Islet of Langerhans (tissue), 1 donor: ENCODE measurements at regions not wholly inside any gene's neighbourhood (a gene's known extent, or its start where the extent isn't known, plus 50 kb on each side); places are given as distances from the start of the nearest gene placed in this dataset.

Source experiments
- FAIRE-seq: peaks from one replicate; lab custom pipeline; 2011; peaks lifted over from hg19 to GRCh38; lab: Jason Lieb, UNC

GRCh38 chr11:121792185-121792584 lies 323.8 kb downstream of the BLID start:
- FAIRE-seq: no peak

GRCh38 chr11:121790430-121790829 lies 325.6 kb downstream of the BLID start:
- no peak for FAIRE-seq

GRCh38 chr11:121780971-121781370 lies 328.2 kb upstream of the SORL1-AS1 start:
- FAIRE-seq: no peak

- no peak for FAIRE-seq
These were observed 324.3 kb upstream of the SORL1-AS1 start for GRCh38 chr11:121777056-121777455.

- no peak for FAIRE-seq
These were observed 322.5 kb upstream of the SORL1-AS1 start for GRCh38 chr11:121775276-121775675.

- FAIRE-seq: no peak
These were observed 320.3 kb upstream of the SORL1-AS1 start for GRCh38 chr11:121773076-121773475.

GRCh38 chr11:121770939-121771595 lies 318.3 kb upstream of the SORL1-AS1 start:
- FAIRE-seq: no peak

GRCh38 chr11:121769191-121769590 lies 316.4 kb upstream of the SORL1-AS1 start:
- FAIRE-seq: no peak

- FAIRE-seq: no peak
These were observed 314.7 kb upstream of the SORL1-AS1 start for GRCh38 chr11:121767433-121767832.

- no peak for FAIRE-seq
These were observed 314.2 kb upstream of the SORL1-AS1 start for GRCh38 chr11:121766991-121767390.

- no peak for FAIRE-seq
These were observed 313.4 kb upstream of the SORL1-AS1 start for GRCh38 chr11:121766166-121766565.

- FAIRE-seq: no peak
These were observed 310.8 kb upstream of the SORL1-AS1 start for GRCh38 chr11:121763526-121763925.

GRCh38 chr11:121762820-121763219 lies 310.1 kb upstream of the SORL1-AS1 start:
- no peak for FAIRE-seq

GRCh38 chr11:121761186-121761585 lies 308.4 kb upstream of the SORL1-AS1 start:
- no peak for FAIRE-seq

GRCh38 chr11:121757480-121758125 lies 304.8 kb upstream of the SORL1-AS1 start:
- FAIRE-seq: no peak

- no peak for FAIRE-seq
These were observed 303.1 kb upstream of the SORL1-AS1 start for GRCh38 chr11:121755906-121756305.

- no peak for FAIRE-seq
These were observed 302.4 kb upstream of the SORL1-AS1 start for GRCh38 chr11:121755191-121755590.

- FAIRE-seq: no peak
These were observed 301.8 kb upstream of the SORL1-AS1 start for GRCh38 chr11:121754598-121754997.

GRCh38 chr11:121749691-121750090 lies 296.9 kb upstream of the SORL1-AS1 start:
- no peak for FAIRE-seq

- FAIRE-seq: no peak
These were observed 295.3 kb upstream of the SORL1-AS1 start for GRCh38 chr11:121748068-121748467.

- FAIRE-seq: no peak
These were observed 290.5 kb upstream of the SORL1-AS1 start for GRCh38 chr11:121743285-121743684.

- no peak for FAIRE-seq
These were observed 289.1 kb upstream of the SORL1-AS1 start for GRCh38 chr11:121741761-121742361.

- FAIRE-seq: no peak
These were observed 288.6 kb upstream of the SORL1-AS1 start for GRCh38 chr11:121741351-121741760.

- no peak for FAIRE-seq
These were observed 288.1 kb upstream of the SORL1-AS1 start for GRCh38 chr11:121740902-121741301.
